AG20443 (cell line): ENCODE measurements at regions not wholly inside any gene's neighbourhood (a gene's known extent, or its start where the extent isn't known, plus 50 kb on each side); places are given as distances from the start of the nearest gene placed in this dataset.

Source experiments
- DNase-seq: peaks from one replicate; pipeline ENCODE4 v3.0.0; 2012; ENCODE audit warnings: low spot score, mixed read lengths

DNA sequence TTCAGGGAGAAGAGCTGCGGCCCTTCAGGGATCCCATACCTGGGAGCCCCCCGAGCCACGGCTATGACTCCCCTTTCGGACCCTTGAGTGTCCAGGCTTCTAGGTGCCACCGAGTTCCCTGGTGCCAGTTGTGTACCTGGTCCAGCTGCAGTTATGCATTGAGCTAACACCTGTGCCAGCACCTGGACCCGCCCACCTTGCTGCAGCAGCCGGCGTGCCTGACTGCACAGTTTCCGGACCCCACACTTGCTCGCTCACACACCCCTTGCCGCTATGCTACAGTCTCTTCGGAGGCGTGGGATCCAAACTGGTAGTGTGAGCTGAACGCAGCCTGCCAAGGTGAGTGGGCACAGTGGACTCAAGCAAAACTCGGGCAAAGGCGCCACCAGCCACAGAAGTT, 284.5 kb upstream of the ROBO1 start:
- DNase-seq = no peak

DNA sequence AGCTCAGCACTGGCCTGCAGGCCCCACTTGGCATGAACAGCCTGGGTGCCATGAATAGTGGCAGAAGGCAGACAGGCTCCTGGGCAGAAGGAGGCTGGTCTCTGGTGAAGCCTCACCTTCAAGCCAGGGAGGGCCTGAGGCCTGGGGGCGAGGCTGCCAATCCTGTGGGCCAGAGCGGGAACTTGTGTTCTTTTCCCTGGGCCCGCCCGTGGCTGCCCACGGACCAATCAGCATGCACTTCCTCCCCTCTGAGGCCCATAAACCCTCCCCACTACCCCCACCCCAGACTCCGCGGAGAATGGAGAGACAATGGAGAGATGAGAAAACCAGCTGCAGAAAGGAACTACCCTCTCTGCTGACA, 283.8 kb upstream of the ROBO1 start:
- DNase-seq = no peak

DNA sequence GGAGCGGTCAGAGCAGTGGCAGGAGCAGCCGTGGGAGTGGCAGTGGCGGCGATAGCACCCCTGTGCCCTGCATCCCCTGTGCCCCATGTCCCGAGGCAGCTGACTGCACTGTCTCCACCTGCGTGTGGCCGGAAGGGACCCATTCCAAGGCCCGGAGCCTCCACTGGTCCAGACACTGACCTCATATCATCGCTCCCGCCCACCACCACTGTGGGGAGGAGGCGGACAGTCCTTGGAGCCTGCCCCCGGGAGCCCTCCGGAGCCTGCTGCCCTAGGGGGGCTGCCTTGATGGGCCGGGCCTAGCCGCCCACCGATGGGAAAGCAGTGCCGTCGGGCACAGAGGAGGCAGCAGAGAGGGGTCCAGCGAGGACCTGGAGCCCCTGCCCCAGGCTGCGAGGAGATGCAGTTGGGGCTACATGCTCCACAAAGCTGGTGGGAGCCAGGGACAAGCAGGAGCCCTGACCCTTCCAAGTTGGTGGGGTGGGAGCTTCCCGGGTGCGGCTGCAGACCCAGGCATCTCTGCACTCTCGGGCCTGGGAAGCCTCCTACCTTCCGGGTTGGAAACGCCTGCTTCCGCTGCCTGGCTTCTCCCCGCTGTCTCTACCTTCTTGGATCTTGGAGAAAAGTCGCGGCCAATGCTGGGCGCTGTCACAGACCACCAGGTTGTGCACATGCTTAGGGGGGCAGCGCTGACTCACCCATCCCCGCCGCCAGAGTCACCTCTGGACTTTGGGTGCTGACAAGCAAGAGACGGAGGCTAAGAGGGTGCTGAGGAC, 283.2 kb upstream of the ROBO1 start:
- no peak for DNase-seq

GRCh38 chr3:80043226-80043625, 275.4 kb upstream of the ROBO1 start:
- no peak for DNase-seq

DNA sequence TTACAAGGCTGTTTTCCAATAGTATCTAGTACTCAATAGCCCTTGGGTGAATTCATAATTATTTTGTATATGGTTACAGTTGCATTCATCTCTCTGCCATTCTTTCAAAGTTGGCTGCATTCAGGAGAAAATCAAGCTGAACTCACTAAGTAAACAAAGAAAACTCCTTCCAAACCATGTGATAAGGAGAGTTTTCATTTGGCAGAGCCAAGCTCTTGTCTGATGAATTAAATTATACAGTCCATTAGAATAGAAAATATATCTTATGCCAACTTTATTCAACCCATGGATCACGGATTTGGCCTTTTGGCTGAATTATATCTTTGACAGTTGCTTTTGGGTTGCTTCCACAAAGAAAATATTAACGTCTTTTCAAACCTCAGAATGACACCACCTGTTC, 272.3 kb upstream of the ROBO1 start:
- DNase-seq = no peak

GRCh38 chr3:80036176-80036575, 268.4 kb upstream of the ROBO1 start:
- no peak for DNase-seq

DNA sequence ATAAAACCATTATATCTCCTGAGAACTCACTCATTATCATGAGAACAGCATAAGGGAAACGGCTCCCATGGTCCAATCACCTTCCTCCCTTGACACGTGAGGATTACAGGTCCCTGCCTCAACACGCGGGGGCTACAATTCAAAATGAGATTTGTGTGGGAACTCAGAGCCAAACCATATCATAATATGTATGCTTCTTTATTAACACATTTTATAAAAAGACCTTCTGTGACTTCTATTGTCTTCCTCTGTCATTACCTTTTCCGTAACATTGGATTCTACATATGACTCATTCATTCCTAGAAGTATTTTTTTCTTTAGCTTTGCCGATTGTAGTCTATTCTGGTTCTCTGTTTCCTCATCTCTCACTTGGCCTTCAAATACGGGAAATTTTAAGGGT, 267.2 kb upstream of the ROBO1 start:
- no peak for DNase-seq

DNA sequence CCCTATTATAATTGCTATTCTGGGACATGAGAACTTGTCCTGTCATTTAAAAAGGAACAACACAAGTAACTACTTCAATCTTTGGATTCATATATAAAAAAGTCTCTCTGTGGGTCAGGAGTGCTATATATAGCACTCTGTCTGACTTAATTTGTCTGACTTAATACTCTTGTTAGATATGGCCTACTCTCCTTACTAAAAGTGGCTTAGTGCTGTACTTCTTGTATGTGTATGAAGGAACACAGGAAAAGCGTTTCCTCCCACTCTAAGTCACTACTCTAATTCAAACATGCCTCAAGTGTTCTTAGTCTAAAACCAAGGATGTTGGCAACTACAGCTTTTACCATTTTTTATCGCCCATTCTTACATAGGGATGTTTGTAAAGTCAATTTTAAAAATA, 255.2 kb upstream of the ROBO1 start:
- DNase-seq = no peak

GRCh38 chr3:80018375-80018774, 250.6 kb upstream of the ROBO1 start:
- no peak for DNase-seq

DNA sequence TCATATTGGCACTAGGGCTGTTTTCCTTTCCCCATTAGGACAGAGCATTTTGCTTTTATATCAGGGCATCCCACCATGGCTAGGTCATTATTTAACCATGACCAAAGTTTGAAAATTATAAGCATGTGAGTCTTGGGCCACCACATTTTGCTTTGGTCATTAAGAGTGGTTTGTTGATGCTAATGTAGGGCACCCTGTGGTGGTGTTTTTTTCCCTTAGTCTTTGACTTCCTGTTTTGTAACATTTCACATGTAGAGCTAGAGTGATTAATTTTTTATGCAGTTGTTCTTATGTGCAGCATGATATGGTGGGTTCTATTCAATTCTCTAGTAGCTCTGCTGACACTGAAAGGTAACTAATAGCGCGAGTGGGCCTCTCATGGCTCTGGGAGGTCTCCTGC, 249.6 kb upstream of the ROBO1 start:
- no peak for DNase-seq

- no peak for DNase-seq
Measured at GRCh38 chr3:80014576-80014975, 246.8 kb upstream of the ROBO1 start.

DNA sequence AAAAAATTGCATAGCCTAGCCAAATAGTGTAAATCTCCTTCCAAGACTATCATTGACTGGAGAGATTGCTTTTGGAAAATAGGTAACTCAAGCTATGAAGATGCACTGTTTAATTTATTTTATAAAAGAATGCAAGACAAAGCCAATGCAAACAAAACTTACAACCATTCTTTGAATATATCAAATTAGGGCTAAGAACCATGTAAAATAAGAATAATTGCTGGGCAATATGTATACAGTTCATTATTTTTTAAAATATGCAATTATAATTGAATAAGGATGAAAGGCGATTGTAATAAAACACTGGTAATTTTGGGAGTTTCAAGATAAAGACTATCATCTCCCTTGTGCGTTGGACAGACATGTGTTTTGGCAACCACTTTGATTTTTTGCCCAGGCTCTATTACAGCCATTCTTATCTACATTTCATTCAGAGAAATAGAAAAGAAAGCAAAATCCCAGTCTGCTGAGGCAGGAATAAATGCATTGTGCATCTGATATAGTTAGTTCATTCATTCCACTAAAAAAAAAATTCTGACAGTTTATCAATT, 242.3 kb upstream of the ROBO1 start:
- no peak for DNase-seq

- DNase-seq = no peak
Measured at GRCh38 chr3:80007522-80007921, 239.7 kb upstream of the ROBO1 start.

DNA sequence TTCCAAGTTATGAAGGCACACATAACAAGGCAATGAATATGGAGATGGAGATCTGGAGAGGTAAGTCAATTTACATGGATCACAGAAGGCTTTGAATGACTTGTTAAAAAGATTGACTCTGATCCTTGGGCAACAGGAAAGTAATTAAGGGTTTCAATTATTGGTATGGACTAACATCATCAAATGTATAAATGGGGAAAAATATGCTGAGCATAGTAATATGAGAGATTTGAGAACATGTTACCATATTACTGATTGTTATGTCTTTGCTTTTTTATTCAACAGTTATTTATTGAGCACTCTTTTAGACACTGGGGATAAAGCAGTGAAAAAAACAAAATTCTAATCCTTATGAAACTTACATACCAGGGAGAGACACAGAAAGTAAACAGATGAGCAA, 238.5 kb upstream of the ROBO1 start:
- no peak for DNase-seq

GRCh38 chr3:80000022-80000421, 232.2 kb upstream of the ROBO1 start:
- DNase-seq = no peak

DNA sequence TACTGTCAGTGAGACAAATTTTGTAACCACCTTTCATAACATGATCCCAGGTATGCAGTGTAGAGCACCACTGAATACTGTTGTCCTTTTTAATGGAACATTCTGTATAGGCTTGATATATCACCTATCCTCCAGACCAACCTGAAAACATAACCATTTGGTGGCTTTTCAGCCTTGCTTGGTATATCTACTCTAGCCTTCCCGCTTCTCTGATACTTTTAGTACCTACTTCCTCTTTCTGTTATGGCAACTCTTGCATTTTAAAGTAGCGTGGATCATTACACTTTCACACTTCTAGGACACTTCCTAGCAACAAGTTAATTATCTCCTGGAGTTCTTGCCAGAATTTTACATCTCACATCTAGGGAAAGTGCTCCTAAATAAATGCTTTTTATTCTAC, 226.6 kb upstream of the ROBO1 start:
- no peak for DNase-seq

- no peak for DNase-seq
Measured at GRCh38 chr3:79986338-79986737, 218.5 kb upstream of the ROBO1 start.

- no peak for DNase-seq
Measured at GRCh38 chr3:79985816-79986215, 218.0 kb upstream of the ROBO1 start.

- DNase-seq = no peak
Measured at GRCh38 chr3:79983118-79983517, 215.3 kb upstream of the ROBO1 start.

GRCh38 chr3:79979990-79980389, 212.2 kb upstream of the ROBO1 start:
- no peak for DNase-seq

GRCh38 chr3:79976466-79976865, 208.7 kb upstream of the ROBO1 start:
- DNase-seq = no peak

- DNase-seq = no peak
Measured at GRCh38 chr3:79973917-79974595, 206.3 kb upstream of the ROBO1 start.

DNA sequence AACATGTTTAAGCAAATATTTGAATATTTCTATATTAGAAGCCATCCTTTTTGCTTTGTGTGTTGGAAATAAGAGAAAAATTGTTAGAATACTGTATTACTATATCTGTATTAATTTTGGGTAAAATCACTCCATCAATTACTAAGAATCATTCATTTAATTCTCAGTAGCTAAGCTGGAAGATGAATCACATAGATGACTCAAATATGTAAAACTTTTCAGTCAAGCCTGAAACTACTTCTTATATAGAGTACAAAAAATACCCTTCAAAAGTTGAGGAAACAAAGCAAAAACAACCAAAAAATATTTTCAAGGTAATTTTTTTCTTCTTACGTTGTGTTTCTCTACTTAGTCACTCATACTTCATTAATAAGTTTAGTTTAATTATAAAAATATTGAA, 205.7 kb upstream of the ROBO1 start:
- DNase-seq = no peak

DNA sequence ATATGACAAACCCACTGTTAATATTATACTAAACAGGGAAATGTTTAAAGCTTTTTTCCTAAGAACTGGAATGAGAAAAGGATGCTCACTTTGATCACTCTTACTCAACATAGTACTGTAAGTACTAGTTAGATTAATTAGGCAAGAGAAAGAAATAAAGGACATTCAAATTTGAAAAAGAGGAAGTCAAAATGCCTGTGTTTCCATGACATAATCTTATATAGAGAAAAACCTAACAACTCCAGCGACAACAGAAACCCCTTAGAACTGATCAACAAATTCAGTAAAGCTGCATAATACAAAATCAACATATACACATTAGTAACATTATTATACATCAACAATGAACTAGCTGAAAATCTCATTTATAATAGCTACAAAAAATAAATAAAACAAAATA, 200.6 kb upstream of the ROBO1 start:
- no peak for DNase-seq
